ENCODE measurements at regions not wholly inside any gene's neighbourhood (a gene's known extent, or its start where the extent isn't known, plus 50 kb on each side); places are given as distances from the start of the nearest gene placed in this dataset.

- ATAC-seq (ENCODE audit: low FRiP score in 2 of 2) (no peak), DNase-seq (no peak)
- 71 to 84% methylated on average over 12 to 13 of the region's 13 CpGs for WGBS, 2 donors
- no peaks in the 10 kb centered on the region for H3K27me3 ChIP-seq
- no peaks in the 10 kb centered on the region for H3K36me3 ChIP-seq
- H3K4me3 ChIP-seq: no peak overlapping the region
- peaks cover 0 to 7% (median 2%) of the 10 kb centered on the region in 4 donors for H3K4me1 ChIP-seq
- no peak overlapping the region for H3K27ac ChIP-seq
- no peak for TF ChIP-seq POLR2A (IDR thresholded peaks at IDR 0.05)
- no peak for TF ChIP-seq POLR2AphosphoS5 (IDR thresholded peaks at IDR 0.05)
- TF ChIP-seq EP300 (IDR thresholded peaks at IDR 0.05): no peak
- TF ChIP-seq CTCF (IDR thresholded peaks at IDR 0.05): no peak
- H3K9me3 ChIP-seq: no peaks in the 10 kb centered on the region
Measured at GRCh38 chr6:37109714-37110499, 60.0 kb upstream of the PIM1 start.

GRCh38 chr6:37110500-37111461, 59.2 kb upstream of the PIM1 start:
- no peak overlapping the region for H3K4me3 ChIP-seq
- H3K27ac ChIP-seq: no peak overlapping the region
- H3K27me3 ChIP-seq: no peaks in the 10 kb centered on the region
- peaks cover 0 to 7% (median 2%) of the 10 kb centered on the region in 4 donors for H3K4me1 ChIP-seq
- H3K9me3 ChIP-seq: no peaks in the 10 kb centered on the region
- DNase-seq (no peak), ATAC-seq (ENCODE audit: low FRiP score in 2 of 2) (no peak)
- TF ChIP-seq POLR2A (IDR thresholded peaks at IDR 0.05): no peak
- no peak for TF ChIP-seq EP300 (IDR thresholded peaks at IDR 0.05)
- no peak for TF ChIP-seq CTCF (IDR thresholded peaks at IDR 0.05)
- no peak for TF ChIP-seq POLR2AphosphoS5 (IDR thresholded peaks at IDR 0.05)
- 79 to 80% methylated on average over 11 of the region's 11 CpGs for WGBS, 2 donors
- H3K36me3 ChIP-seq: no peaks in the 10 kb centered on the region

- 92 to 98% methylated on average over 4 of the region's 4 CpGs for WGBS, 2 donors
- no peaks in the 10 kb centered on the region for H3K27me3 ChIP-seq
- peaks cover 0 to 7% (median 2%) of the 10 kb centered on the region in 4 donors for H3K4me1 ChIP-seq
- no peak overlapping the region for H3K4me3 ChIP-seq
- DNase-seq: no peak
- H3K9me3 ChIP-seq: no peaks in the 10 kb centered on the region
- no peak for TF ChIP-seq POLR2A (IDR thresholded peaks at IDR 0.05)
- TF ChIP-seq CTCF (IDR thresholded peaks at IDR 0.05): no peak
- TF ChIP-seq EP300 (IDR thresholded peaks at IDR 0.05): no peak
- TF ChIP-seq POLR2AphosphoS5 (IDR thresholded peaks at IDR 0.05): no peak
- ATAC-seq (ENCODE audit: low FRiP score in 2 of 2): no peak
- no peak overlapping the region for H3K27ac ChIP-seq
- no peaks in the 10 kb centered on the region for H3K36me3 ChIP-seq
Measured at GRCh38 chr6:37113976-37114375, 56.0 kb upstream of the PIM1 start.

GRCh38 chr6:37114612-37115011, 55.3 kb upstream of the PIM1 start:
- Histone ChIP-seq H3K4me1 (peaks cover 0 to 7% (median 2%) of the 10 kb centered on the region in 4 donors), H3K4me3 (no peak overlapping the region), H3K27me3 (no peaks in the 10 kb centered on the region), H3K36me3 (no peaks in the 10 kb centered on the region), H3K9me3 (no peaks in the 10 kb centered on the region), H3K27ac (no peak overlapping the region)
- WGBS, 2 donors: 93 to 94% methylated on average over 4 of the region's 4 CpGs
- TF ChIP-seq POLR2AphosphoS5 (IDR thresholded peaks at IDR 0.05) (no peak), CTCF (IDR thresholded peaks at IDR 0.05) (no peak), POLR2A (IDR thresholded peaks at IDR 0.05) (no peak), EP300 (IDR thresholded peaks at IDR 0.05) (no peak)
- ATAC-seq (ENCODE audit: low FRiP score in 2 of 2) (no peak), DNase-seq (no peak)
